A549 (cell line): ENCODE measurements at regions not wholly inside any gene's neighbourhood (a gene's known extent, or its start where the extent isn't known, plus 50 kb on each side); places are given as distances from the start of the nearest gene placed in this dataset.

ENCODE experiments used
- CTCF ChIP-seq: fragments of >200 bp; sonication (Bioruptor Twin); formaldehyde crosslinking; IDR thresholded peaks from 3 replicates; pipeline ENCODE4 v1.5.1; 2016
- ESRRA ChIP-seq: fragments of 150-350 bp; IDR thresholded peaks from 2 replicates; pipeline ENCODE4 v1.6.1; 2014; ENCODE audit warnings: mild to moderate bottlenecking, low read length, borderline replicate concordance
- HDAC2 ChIP-seq: fragments of 200-600 bp; sonication (generic); IDR thresholded peaks from 2 replicates; pipeline ENCODE4 v1.6.1; 2016
- HOXA7 ChIP-seq: fragments of 250-450 bp; sonication (Bioruptor Pico); IDR thresholded peaks from 2 replicates; pipeline ENCODE4 v1.5.0; 2020; ENCODE audit warnings: mild to moderate bottlenecking, moderate library complexity
- MAZ ChIP-seq: fragments of 150-350 bp; IDR thresholded peaks from 2 replicates; pipeline ENCODE4 v1.6.1; 2014; ENCODE audit warnings: antibody characterized with exemption, low read depth, low read length, borderline replicate concordance
- POLR2A ChIP-seq: IDR thresholded peaks from 2 replicates; pipeline ENCODE4 v1.6.1; 2012; ENCODE audit warnings: mild to moderate bottlenecking, low read length
- RAD21 ChIP-seq, 2 experiments: fragments of >200 bp in 1 of 2; sonication (Bioruptor Twin) in 1 of 2; formaldehyde crosslinking in 1 of 2; IDR thresholded peaks in 1 of 2; conservative IDR thresholded peaks in 1 of 2; 2 replicates in 1 of 2; 3 replicates in 1 of 2; pipeline ENCODE4 v1.6.1; 2012 to 2018; ENCODE audit warnings: inconsistent platforms in 1 of 2
- SREBF2 ChIP-seq: fragments of 450-650 bp; IDR thresholded peaks from 2 replicates; pipeline ENCODE4 v1.6.1; 2014; ENCODE audit warnings: mild to moderate bottlenecking, moderate library complexity

GRCh38 chr9:106149956-106150355 is 455.6 kb downstream of the TMEM38B start:
- TF ChIP-seq HDAC2 (no peak), MAZ (no peak), CTCF (no peak), ESRRA (no peak), RAD21 (conservative IDR thresholded peaks at IDR 0.05 in 1 of 2, IDR thresholded peaks at IDR 0.05 in 1 of 2) (no peak), POLR2A (no peak), HOXA7 (no peak), SREBF2 (no peak)
